ENCODE measurements at regions not wholly inside any gene's neighbourhood (a gene's known extent, or its start where the extent isn't known, plus 50 kb on each side); places are given as distances from the start of the nearest gene placed in this dataset.

DNA sequence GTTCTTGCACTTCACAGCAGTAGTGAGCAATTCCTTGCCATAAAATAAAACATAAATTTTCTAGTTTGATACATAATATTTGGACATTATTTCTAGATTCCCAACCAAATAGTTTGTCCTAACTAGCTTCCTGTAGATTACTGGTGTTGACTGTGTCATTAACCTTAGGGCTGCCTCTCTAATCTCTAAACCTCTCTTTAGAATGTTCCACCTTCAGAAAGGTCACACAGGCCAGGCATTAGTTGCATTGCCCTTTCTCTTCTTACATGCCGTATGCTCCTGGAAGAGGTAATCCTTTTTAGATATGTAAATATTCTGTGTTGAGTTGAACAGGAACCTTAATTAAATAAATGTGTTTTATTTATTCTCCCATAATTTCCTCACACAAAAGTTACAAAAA lies 904.9 kb upstream of the CNTN5 start:
- TF ChIP-seq, protein P1, sequence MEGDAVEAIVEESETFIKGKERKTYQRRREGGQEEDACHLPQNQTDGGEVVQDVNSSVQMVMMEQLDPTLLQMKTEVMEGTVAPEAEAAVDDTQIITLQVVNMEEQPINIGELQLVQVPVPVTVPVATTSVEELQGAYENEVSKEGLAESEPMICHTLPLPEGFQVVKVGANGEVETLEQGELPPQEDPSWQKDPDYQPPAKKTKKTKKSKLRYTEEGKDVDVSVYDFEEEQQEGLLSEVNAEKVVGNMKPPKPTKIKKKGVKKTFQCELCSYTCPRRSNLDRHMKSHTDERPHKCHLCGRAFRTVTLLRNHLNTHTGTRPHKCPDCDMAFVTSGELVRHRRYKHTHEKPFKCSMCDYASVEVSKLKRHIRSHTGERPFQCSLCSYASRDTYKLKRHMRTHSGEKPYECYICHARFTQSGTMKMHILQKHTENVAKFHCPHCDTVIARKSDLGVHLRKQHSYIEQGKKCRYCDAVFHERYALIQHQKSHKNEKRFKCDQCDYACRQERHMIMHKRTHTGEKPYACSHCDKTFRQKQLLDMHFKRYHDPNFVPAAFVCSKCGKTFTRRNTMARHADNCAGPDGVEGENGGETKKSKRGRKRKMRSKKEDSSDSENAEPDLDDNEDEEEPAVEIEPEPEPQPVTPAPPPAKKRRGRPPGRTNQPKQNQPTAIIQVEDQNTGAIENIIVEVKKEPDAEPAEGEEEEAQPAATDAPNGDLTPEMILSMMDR (IDR thresholded peaks at IDR 0.05), result no peak
- TF ChIP-seq POLR2A (IDR thresholded peaks at IDR 0.05), result no peak
